ENCODE measurements at regions not wholly inside any gene's neighbourhood (a gene's known extent, or its start where the extent isn't known, plus 50 kb on each side); places are given as distances from the start of the nearest gene placed in this dataset.
A peak's percentile ranks its signal among the peaks of the same experiment; 100 is the strongest.

DNA sequence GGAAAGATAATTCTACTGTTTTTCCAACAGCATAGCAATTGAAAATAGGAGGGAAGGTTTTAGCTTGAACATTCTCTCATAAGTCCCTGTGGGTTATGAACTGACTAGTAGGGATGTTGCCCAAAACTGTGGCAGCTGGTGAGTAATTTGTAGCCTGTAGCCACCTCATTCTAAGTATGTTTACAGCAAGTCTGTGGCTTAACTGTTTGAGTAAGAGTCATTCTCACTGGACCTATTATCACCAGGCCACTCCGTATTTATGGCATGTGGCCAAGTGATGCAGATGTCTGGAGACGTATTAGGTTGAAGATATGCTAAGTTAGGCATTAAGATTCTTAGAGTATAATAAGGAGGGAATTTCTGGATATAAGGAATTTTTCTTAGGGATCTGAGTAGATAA lies 458.3 kb downstream of the ETNK1 start:
- WGBS = 18% methylated on average over 2 of the region's 2 CpGs
- intact Hi-C loops (cut with DNase I) = no loop called here
- H3K4me3 ChIP-seq (ENCODE audit: low read length) = no peak overlapping the region
- DNase-seq (no peak), ATAC-seq (no peak)
- H3K9me3 ChIP-seq (ENCODE audit: control insufficient read depth, low read length) = no peaks in the 10 kb centered on the region
- H3K4me1 ChIP-seq (ENCODE audit: control insufficient read depth, insufficient read depth, low read length) = no peaks in the 10 kb centered on the region
- no peaks in the 10 kb centered on the region for H3K27me3 ChIP-seq (ENCODE audit: control insufficient read depth, insufficient read depth)
- H3K27ac ChIP-seq (ENCODE audit: low read length) = no peak overlapping the region

DNA sequence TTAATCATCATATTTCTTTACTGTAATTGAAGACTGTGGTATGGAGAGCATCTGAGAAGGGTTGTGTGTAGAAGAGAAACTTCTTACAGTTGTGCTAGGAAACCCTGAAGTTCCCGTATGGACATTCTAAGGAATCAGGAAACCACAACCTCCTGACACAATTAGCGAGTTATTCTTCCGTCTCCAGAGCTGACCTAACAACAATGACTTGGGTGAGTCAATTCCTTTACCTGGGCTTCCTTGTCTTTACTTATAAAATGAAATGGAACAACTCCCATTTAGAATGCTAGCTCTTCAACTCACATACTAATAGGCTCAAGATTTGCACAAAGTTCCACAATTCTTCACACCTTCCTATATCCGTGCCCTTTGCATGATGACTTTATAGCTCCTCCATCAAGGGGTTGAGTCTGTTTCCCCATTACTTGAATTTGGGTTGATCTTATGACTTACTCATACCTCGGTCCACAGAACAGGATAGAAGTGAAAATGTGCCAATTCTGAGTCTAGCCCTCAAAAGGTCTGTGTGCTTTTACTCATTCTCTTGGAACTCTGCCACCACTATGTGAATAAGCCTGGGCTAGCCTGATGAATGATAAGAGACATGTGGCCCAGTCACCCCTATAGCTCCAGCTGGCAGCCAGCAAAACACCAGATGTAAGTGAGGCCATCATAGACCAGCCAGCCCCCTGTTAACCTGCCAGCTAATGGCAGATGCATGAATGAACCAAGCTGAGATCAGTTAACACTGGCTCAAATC lies 459.4 kb downstream of the ETNK1 start:
- Histone ChIP-seq H3K27ac (ENCODE audit: low read length) (no peak overlapping the region), H3K4me3 (ENCODE audit: low read length) (no peak overlapping the region), H3K27me3 (ENCODE audit: control insufficient read depth, insufficient read depth) (no peaks in the 10 kb centered on the region), H3K4me1 (ENCODE audit: control insufficient read depth, insufficient read depth, low read length) (no peaks in the 10 kb centered on the region), H3K9me3 (ENCODE audit: control insufficient read depth, low read length) (no peaks in the 10 kb centered on the region)
- WGBS = 80% methylated on average over 5 of the region's 5 CpGs
- DNase-seq (no peak), ATAC-seq (no peak)
- intact Hi-C loops (cut with DNase I) = no loop called here

DNA sequence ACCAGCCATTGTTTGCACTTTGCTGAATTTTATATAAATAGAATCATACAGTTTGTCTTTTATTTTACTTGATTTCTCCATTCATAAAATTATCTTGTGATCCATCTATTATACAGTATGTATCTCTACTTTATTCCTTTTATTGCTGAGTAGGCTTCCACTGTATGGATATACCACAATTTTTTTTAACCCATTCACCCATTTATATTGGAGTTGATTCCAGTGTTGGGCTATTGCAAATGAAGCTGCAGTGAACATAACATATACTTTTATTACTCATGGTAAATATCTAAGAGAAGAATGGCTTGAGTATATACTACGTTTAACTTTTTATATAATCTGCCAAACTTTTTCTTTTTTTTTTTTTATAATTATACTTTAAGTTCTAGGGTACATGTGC lies 463.6 kb downstream of the ETNK1 start:
- H3K4me3 ChIP-seq (ENCODE audit: low read length) = no peak overlapping the region
- no peaks in the 10 kb centered on the region for H3K4me1 ChIP-seq (ENCODE audit: control insufficient read depth, insufficient read depth, low read length)
- intact Hi-C loops (cut with DNase I) = no loop called here
- H3K9me3 ChIP-seq (ENCODE audit: control insufficient read depth, low read length) = no peaks in the 10 kb centered on the region
- no peak overlapping the region for H3K27ac ChIP-seq (ENCODE audit: low read length)
- ATAC-seq (no peak), DNase-seq (no peak)
- no peaks in the 10 kb centered on the region for H3K27me3 ChIP-seq (ENCODE audit: control insufficient read depth, insufficient read depth)
- 73% methylated on average over 1 of the region's 1 CpG for WGBS

DNA sequence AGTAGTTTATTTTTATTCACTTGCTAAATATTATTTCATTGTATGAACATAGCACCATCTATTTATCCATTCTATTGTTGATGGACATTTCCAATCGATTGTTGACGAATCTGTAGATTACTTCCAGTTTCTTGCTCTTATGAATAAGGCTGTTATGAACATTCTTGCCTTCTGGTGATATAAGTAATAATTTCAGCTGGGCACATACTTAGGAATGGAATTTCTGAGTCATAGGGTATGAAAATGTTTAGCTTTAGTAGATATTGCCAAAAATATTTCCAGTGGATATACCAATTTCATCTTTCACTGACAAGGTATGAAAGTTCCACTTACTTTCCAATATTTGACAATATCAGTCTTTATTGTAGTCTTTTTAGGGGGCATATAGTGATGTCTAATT lies 468.5 kb downstream of the ETNK1 start:
- no peaks in the 10 kb centered on the region for H3K4me1 ChIP-seq (ENCODE audit: control insufficient read depth, insufficient read depth, low read length)
- no peak overlapping the region for H3K27ac ChIP-seq (ENCODE audit: low read length)
- intact Hi-C loops (cut with DNase I) = no loop called here
- no peak overlapping the region for H3K4me3 ChIP-seq (ENCODE audit: low read length)
- DNase-seq = no peak
- ATAC-seq = no peak
- H3K9me3 ChIP-seq (ENCODE audit: control insufficient read depth, low read length) = no peaks in the 10 kb centered on the region
- H3K27me3 ChIP-seq (ENCODE audit: control insufficient read depth, insufficient read depth) = no peaks in the 10 kb centered on the region
- 84% methylated on average over 2 of the region's 2 CpGs for WGBS

DNA sequence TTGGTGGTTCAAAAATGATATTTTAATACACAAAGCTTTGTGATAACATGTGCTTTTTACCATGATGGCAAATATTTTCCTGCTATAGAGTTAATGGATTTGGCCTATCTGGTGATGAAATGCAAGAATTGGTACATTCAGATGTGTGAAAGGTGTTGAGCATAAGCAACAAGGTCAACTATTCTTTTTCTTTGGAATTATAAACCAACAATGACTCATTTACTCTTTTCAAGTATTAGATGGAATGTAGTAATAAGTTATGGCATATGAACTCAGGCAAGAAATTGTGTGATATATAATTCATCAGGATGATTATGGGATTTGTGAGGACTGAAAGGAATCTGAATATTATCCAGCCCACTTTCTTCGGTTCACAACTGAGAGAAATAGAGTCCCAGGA lies 471.4 kb downstream of the ETNK1 start:
- intact Hi-C loops (cut with DNase I) = no loop called here
- Histone ChIP-seq H3K27me3 (ENCODE audit: control insufficient read depth, insufficient read depth) (no peaks in the 10 kb centered on the region), H3K27ac (ENCODE audit: low read length) (no peak overlapping the region), H3K9me3 (ENCODE audit: control insufficient read depth, low read length) (no peaks in the 10 kb centered on the region), H3K4me3 (ENCODE audit: low read length) (no peak overlapping the region), H3K4me1 (ENCODE audit: control insufficient read depth, insufficient read depth, low read length) (no peaks in the 10 kb centered on the region)
- ATAC-seq (no peak), DNase-seq (no peak)
- 85% methylated on average over 1 of the region's 1 CpG for WGBS

DNA sequence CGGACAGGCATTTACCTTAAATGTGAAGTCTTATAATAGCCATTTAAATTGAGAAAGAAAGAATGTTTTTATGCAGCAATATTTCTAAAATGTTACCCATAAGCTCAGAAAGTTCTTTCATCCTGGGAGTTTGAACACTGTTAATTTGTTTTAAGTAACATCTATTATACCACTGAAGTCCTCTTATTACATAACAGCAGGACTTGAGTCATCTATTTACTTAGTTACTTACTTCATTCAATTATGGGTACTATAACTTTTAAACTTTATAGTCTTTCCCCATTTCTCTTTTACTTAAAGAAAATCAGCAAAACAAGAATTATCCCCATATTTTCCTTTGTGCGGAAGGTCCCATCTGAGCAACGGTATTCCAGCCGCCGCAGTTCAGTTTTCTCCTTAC lies 473.1 kb downstream of the ETNK1 start:
- Histone ChIP-seq H3K9me3 (ENCODE audit: control insufficient read depth, low read length) (no peaks in the 10 kb centered on the region), H3K27ac (ENCODE audit: low read length) (no peak overlapping the region), H3K27me3 (ENCODE audit: control insufficient read depth, insufficient read depth) (no peaks in the 10 kb centered on the region), H3K4me3 (ENCODE audit: low read length) (no peak overlapping the region), H3K4me1 (ENCODE audit: control insufficient read depth, insufficient read depth, low read length) (no peaks in the 10 kb centered on the region)
- intact Hi-C loops (cut with DNase I) = no loop called here
- DNase-seq (no peak), ATAC-seq (no peak)
- 84% methylated on average over 5 of the region's 5 CpGs for WGBS

DNA sequence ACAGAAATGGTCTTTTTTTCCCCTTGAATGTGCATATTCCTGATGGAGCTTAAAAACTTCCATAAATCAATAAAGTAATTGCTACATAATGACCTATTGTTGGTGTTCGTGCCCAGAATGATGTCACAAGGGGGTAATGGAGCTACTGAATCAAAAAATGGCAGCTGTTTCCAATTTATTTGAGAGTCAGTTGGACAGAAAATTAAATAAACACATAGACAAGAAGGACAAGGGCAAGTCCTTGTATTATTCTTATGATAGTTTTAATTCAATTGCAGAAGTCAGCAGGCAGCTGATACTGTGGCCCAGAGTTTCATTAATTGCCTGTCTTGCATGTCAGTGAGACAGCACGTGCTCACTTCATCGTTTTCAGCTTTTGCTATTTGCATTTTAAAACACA lies 473.5 kb downstream of the ETNK1 start:
- Histone ChIP-seq H3K27ac (ENCODE audit: low read length) (no peak overlapping the region), H3K4me3 (ENCODE audit: low read length) (no peak overlapping the region), H3K9me3 (ENCODE audit: control insufficient read depth, low read length) (no peaks in the 10 kb centered on the region), H3K27me3 (ENCODE audit: control insufficient read depth, insufficient read depth) (no peaks in the 10 kb centered on the region), H3K4me1 (ENCODE audit: control insufficient read depth, insufficient read depth, low read length) (no peaks in the 10 kb centered on the region)
- DNase-seq = no peak
- no peak for ATAC-seq
- 48% methylated on average over 3 of the region's 3 CpGs for WGBS
- intact Hi-C loops (cut with DNase I) = no loop called here

DNA sequence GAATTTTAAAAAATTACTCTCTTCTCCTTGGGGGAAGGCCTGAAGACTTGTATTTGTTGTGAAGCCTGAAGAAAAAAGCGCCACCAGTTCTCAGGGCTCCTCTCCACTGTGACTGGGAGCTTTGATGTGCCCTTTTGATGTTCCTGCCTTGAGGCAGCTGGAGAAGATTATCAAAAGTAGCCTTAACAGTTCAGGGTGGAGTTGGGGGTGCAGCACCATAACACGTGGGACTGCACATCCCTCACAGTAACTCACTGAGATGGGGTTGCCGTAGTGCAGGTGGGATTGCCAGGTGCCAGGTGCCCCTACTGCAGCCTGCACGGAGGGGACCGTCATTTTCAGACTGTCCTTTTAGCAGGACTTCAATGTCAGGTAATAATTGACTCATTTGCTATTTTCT lies 474.1 kb downstream of the ETNK1 start:
- 62% methylated on average over 5 of the region's 5 CpGs for WGBS
- Histone ChIP-seq H3K27ac (ENCODE audit: low read length) (no peak overlapping the region), H3K4me3 (ENCODE audit: low read length) (no peak overlapping the region), H3K4me1 (ENCODE audit: control insufficient read depth, insufficient read depth, low read length) (no peaks in the 10 kb centered on the region), H3K9me3 (ENCODE audit: control insufficient read depth, low read length) (no peaks in the 10 kb centered on the region), H3K27me3 (ENCODE audit: control insufficient read depth, insufficient read depth) (no peaks in the 10 kb centered on the region)
- no peak for DNase-seq
- ATAC-seq = no peak
- intact Hi-C loops (cut with DNase I) = no loop called here

DNA sequence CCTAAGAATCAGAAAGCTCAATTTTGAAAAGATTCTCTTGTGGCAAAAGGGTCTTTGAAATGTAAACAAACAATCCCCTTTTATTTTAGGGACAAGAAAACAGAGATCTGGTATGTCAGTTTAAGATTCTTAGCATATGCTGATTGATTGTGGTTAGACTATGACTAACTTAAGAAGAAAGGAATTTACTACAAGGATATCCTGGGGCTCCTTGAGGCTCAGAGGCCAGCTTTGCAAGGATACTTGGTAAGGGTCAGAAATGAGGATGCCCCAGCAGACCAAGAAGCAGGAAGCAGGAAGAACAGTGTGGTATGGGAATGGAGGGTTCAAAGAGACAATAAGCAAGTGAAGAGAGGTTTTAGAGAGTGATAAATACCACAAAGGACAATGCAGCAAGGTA lies 474.6 kb downstream of the ETNK1 start:
- DNase-seq (no peak), ATAC-seq (no peak)
- no peak overlapping the region for H3K27ac ChIP-seq (ENCODE audit: low read length)
- no peaks in the 10 kb centered on the region for H3K9me3 ChIP-seq (ENCODE audit: control insufficient read depth, low read length)
- H3K4me3 ChIP-seq (ENCODE audit: low read length) = no peak overlapping the region
- no peaks in the 10 kb centered on the region for H3K27me3 ChIP-seq (ENCODE audit: control insufficient read depth, insufficient read depth)
- no peaks in the 10 kb centered on the region for H3K4me1 ChIP-seq (ENCODE audit: control insufficient read depth, insufficient read depth, low read length)
- intact Hi-C loops (cut with DNase I) = no loop called here

DNA sequence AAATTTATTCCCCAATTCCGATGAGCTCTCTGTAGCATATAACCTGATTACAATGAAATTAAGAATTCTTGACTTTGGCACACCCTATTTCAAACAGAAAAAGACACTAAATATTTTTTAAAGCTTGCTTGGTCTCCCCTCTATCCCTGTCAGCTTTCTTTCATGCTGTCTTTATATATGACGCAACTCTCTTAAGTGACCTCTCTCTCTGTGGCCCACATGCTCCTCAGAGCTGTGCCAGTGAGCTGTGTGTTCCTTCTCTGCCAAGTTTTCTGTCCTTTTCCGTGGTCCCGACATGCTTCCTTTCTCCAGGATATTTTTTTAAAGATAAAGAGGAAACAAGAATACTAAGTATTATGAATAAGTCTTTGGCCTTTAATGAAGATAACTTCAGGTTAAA lies 484.0 kb downstream of the ETNK1 start:
- DNase-seq (peak in 2 of 3 donors; percentile 14 to 38), ATAC-seq (peak; percentile 40 to 55)
- no peaks in the 10 kb centered on the region for H3K9me3 ChIP-seq (ENCODE audit: control insufficient read depth, low read length)
- no peak overlapping the region for H3K4me3 ChIP-seq (ENCODE audit: low read length)
- 53% methylated on average over 4 of the region's 4 CpGs for WGBS
- no peak overlapping the region for H3K27ac ChIP-seq (ENCODE audit: low read length)
- intact Hi-C loops (cut with DNase I) = no loop called here
- H3K27me3 ChIP-seq (ENCODE audit: control insufficient read depth, insufficient read depth) = no peaks in the 10 kb centered on the region
- no peaks in the 10 kb centered on the region for H3K4me1 ChIP-seq (ENCODE audit: control insufficient read depth, insufficient read depth, low read length)

DNA sequence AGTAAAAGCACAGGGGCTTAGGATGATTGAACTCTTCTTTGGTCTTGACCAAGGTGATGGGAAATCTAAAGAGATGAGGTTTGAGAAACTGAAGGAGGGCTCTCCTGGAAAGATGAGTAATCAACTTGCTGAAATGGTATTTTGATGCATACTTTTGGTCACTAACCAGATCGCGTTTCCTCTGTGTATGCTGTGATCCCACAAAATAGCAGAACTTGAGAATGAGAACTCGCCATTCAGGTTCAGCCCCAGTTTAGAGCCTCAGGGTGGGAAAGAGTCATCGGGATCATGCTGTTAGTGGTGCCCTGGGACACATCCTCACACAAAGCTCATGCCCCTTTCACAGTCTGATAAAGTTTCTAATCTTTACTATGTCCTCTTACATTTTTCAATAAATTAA lies 488.8 kb downstream of the ETNK1 start:
- no peak overlapping the region for H3K4me3 ChIP-seq (ENCODE audit: low read length)
- 79% methylated on average over 4 of the region's 4 CpGs for WGBS
- intact Hi-C loops (cut with DNase I) = no loop called here

DNA sequence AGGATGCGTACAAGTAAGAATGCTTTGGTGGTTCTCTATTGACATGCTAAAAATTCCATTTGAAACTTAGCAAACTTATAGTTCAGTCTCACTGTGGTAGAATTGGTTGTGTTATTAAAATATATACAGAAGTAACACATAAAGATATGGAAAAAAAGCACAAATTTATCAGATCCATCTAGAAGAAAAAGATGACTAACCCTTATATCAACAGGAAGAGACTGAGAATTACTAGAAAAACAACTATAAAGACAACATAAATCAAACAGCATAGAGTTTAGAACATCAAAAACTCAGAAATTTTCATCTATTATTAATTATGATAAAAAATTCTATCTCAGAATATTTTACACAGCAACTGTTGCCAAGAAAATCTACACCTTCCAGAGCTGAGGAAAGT lies 491.0 kb downstream of the ETNK1 start:
- intact Hi-C loops (cut with DNase I) = no loop called here
- ATAC-seq (no peak), DNase-seq (no peak)
- no peak overlapping the region for H3K27ac ChIP-seq (ENCODE audit: low read length)
- no peak overlapping the region for H3K4me3 ChIP-seq (ENCODE audit: low read length)
- no peaks in the 10 kb centered on the region for H3K27me3 ChIP-seq (ENCODE audit: control insufficient read depth, insufficient read depth)
- WGBS = 93% methylated on average over 1 of the region's 1 CpG
- no peaks in the 10 kb centered on the region for H3K4me1 ChIP-seq (ENCODE audit: control insufficient read depth, insufficient read depth, low read length)
- no peaks in the 10 kb centered on the region for H3K9me3 ChIP-seq (ENCODE audit: control insufficient read depth, low read length)

More for the DNA sequence above, 488.8 kb downstream of the ETNK1 start:
- no peak for DNase-seq
- no peak overlapping the region for H3K27ac ChIP-seq (ENCODE audit: low read length)
- H3K27me3 ChIP-seq (ENCODE audit: control insufficient read depth, insufficient read depth) = no peaks in the 10 kb centered on the region
- no peaks in the 10 kb centered on the region for H3K4me1 ChIP-seq (ENCODE audit: control insufficient read depth, insufficient read depth, low read length)
- ATAC-seq = no peak
- no peaks in the 10 kb centered on the region for H3K9me3 ChIP-seq (ENCODE audit: control insufficient read depth, low read length)

Data from right cardiac atrium (tissue), 5 donors.